ENCODE measurements at regions not wholly inside any gene's neighbourhood (a gene's known extent, or its start where the extent isn't known, plus 50 kb on each side); places are given as distances from the start of the nearest gene placed in this dataset.

- no peak overlapping the region for H3K4me3 ChIP-seq (replicated peaks; ENCODE audit: low read depth, low read length)
- no peak for TF ChIP-seq CTCF (IDR thresholded peaks at IDR 0.05; ENCODE audit: low read depth, low read length, missing control alignments)
- DNase-seq (ENCODE audit: extremely low read depth, low read depth): no peak
Measured at GRCh38 chr13:83622422-83622784, 259.9 kb downstream of the SLITRK1 start.

DNA sequence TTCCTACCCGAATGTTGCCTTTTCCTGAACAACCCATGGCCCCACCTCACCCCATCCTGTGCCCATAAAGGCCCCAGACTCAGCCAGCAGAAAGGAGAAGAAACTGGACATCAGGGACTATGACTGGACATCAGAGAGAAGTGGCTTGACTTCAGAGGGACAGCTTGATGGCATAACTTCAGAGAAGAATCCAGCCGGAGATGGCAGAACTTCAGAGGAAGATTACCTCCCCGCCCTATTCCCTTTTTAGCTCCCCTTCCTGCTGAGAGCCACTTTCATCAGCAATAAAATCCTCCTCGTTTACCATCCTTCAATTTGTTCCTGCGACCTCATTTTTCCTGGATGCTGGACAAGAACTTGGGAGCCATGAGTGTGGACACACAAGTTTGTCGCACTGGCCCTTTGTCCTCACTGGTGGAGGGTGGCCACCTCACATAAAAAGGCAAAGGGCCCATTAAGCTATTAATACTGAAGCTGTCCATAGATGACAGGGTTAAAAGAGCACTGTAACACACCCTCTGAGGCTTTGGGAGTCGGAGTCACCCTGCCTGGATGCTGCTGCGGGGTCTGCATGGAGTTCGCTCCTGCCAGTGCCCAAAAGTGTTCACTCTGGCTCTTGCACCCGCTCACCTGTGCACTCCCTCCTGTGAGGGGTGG, 260.4 kb downstream of the SLITRK1 start:
- no peak for DNase-seq (ENCODE audit: extremely low read depth, low read depth)
- no peak for TF ChIP-seq CTCF (IDR thresholded peaks at IDR 0.05; ENCODE audit: low read depth, low read length, missing control alignments)

GRCh38 chr13:83620530-83621220, 261.6 kb downstream of the SLITRK1 start:
- TF ChIP-seq CTCF (IDR thresholded peaks at IDR 0.05; ENCODE audit: low read depth, low read length, missing control alignments): no peak
- H3K4me3 ChIP-seq (replicated peaks; ENCODE audit: low read depth, low read length): no peak overlapping the region
- DNase-seq (ENCODE audit: extremely low read depth, low read depth): no peak

More for the DNA sequence above, 260.4 kb downstream of the SLITRK1 start:
- H3K4me3 ChIP-seq (replicated peaks; ENCODE audit: low read depth, low read length): no peak overlapping the region

DNA sequence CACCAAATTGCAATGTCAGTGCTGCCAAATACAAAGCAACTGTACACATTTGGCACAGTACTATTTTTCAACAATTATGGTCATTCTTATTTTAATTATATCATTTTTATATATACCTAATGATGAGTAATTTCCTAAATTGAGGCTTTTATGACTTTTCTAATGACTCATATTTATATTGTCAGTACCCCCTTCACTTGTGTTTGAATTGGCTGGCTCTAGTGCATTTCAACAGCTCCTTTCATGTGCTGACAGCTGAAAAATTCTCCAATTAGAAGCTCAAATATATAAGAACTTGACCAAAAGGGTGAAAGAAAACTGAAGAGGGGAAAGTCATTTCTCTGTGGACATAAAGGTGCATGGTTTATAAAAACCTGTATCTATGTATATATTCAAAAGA, 263.3 kb downstream of the SLITRK1 start:
- DNase-seq (ENCODE audit: extremely low read depth, low read depth): no peak
- TF ChIP-seq CTCF (IDR thresholded peaks at IDR 0.05; ENCODE audit: low read depth, low read length, missing control alignments): no peak
- no peak overlapping the region for H3K4me3 ChIP-seq (replicated peaks; ENCODE audit: low read depth, low read length)

- H3K4me3 ChIP-seq (replicated peaks; ENCODE audit: low read depth, low read length): no peak overlapping the region
Measured at GRCh38 chr13:83613524-83613923, 268.8 kb downstream of the SLITRK1 start.

DNA sequence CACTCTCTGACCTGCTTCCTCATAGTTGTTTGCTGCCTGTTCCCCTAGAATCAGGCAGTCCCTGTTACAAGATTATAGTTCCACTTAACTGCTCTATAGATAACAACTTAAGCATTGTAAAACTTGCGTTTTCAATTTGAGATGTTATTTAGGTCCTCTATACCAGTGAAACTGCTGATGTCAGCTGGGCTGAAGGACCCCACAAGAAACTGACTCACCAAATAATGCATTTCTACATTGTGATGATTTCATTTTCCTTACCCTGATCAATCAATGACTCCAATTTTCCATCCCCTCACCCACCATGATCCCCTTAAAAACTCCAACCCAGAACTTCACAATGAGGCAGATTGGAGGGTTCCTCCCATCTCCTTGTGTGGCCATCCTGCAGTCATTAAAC, 280.7 kb downstream of the SLITRK1 start:
- no peak for DNase-seq (ENCODE audit: extremely low read depth, low read depth)
- no peak for TF ChIP-seq CTCF (IDR thresholded peaks at IDR 0.05; ENCODE audit: low read depth, low read length, missing control alignments)
- no peak overlapping the region for H3K4me3 ChIP-seq (replicated peaks; ENCODE audit: low read depth, low read length)

More at GRCh38 chr13:83613524-83613923, 268.8 kb downstream of the SLITRK1 start:
- TF ChIP-seq CTCF (IDR thresholded peaks at IDR 0.05; ENCODE audit: low read depth, low read length, missing control alignments): no peak
- DNase-seq (ENCODE audit: extremely low read depth, low read depth): no peak
